ENCODE measurements at regions not wholly inside any gene's neighbourhood (a gene's known extent, or its start where the extent isn't known, plus 50 kb on each side); places are given as distances from the start of the nearest gene placed in this dataset.

GRCh38 chr16:7177875-7178274 lies 154.8 kb upstream of the RBFOX1 start:
- H3K4me1 ChIP-seq = no peaks in the 10 kb centered on the region
- H3K27ac ChIP-seq = no peak overlapping the region
- no peak overlapping the region for H3K4me3 ChIP-seq
- no peak for DNase-seq (ENCODE audit: low spot score in 2 of 2)
- intact Hi-C loops (cut with DNase I; ENCODE audit: low total_unique reads) = no loop called here
- no peaks in the 10 kb centered on the region for H3K27me3 ChIP-seq
- H3K36me3 ChIP-seq = no peaks in the 10 kb centered on the region
- TF ChIP-seq CTCF (IDR thresholded peaks at IDR 0.05) = no peak
- TF ChIP-seq POLR2AphosphoS5 (IDR thresholded peaks at IDR 0.05) = no peak
- TF ChIP-seq POLR2A (IDR thresholded peaks at IDR 0.05) = no peak
- H3K9me3 ChIP-seq = peaks cover 0 to 5% of the 10 kb centered on the region in 2 donors

- Histone ChIP-seq H3K27ac (no peak overlapping the region), H3K4me1 (no peaks in the 10 kb centered on the region), H3K4me3 (no peak overlapping the region), H3K27me3 (no peaks in the 10 kb centered on the region), H3K36me3 (no peaks in the 10 kb centered on the region), H3K9me3 (no peaks in the 10 kb centered on the region)
- no peak for DNase-seq (ENCODE audit: low spot score in 2 of 2)
- intact Hi-C loops (cut with DNase I; ENCODE audit: low total_unique reads) = no loop called here
- TF ChIP-seq POLR2AphosphoS5 (IDR thresholded peaks at IDR 0.05) = no peak
- TF ChIP-seq CTCF (IDR thresholded peaks at IDR 0.05) = no peak
Observed at GRCh38 chr16:7171151-7171550, 161.5 kb upstream of the RBFOX1 start.

- intact Hi-C loops (cut with DNase I; ENCODE audit: low total_unique reads) = no loop called here
- DNase-seq (ENCODE audit: low spot score in 2 of 2) = no peak
- Histone ChIP-seq H3K4me1 (no peaks in the 10 kb centered on the region), H3K27me3 (no peaks in the 10 kb centered on the region), H3K4me3 (no peak overlapping the region), H3K27ac (no peak overlapping the region), H3K36me3 (no peaks in the 10 kb centered on the region), H3K9me3 (no peaks in the 10 kb centered on the region)
- no peak for TF ChIP-seq POLR2A (IDR thresholded peaks at IDR 0.05)
- TF ChIP-seq POLR2AphosphoS5 (IDR thresholded peaks at IDR 0.05) = no peak
- TF ChIP-seq CTCF (IDR thresholded peaks at IDR 0.05) = no peak
Observed at GRCh38 chr16:7167626-7168025, 165.0 kb upstream of the RBFOX1 start.

- TF ChIP-seq POLR2AphosphoS5 (IDR thresholded peaks at IDR 0.05) (no peak), CTCF (IDR thresholded peaks at IDR 0.05) (no peak), POLR2A (IDR thresholded peaks at IDR 0.05) (no peak)
Observed at GRCh38 chr16:7161891-7162290, 170.8 kb upstream of the RBFOX1 start.

DNA sequence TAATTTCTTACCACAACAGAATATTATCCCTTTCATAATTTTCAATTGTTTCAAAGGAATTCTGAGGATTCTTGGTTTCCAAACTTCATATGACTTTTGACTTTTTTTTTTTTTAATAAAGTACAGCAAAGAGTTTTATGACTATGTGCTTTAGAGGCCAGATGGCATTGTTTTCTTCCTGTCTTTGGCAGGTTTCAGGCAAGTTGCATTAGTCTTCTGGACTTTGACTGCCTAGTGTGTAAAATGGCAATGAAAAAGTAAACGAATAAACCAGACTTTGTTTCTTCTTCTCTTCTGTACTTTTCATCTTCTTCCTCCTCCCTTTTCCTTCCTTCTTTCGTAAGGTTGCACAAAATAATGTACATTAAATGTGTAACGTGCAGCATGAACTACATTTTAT lies 172.6 kb upstream of the RBFOX1 start:
- Histone ChIP-seq H3K4me1 (no peaks in the 10 kb centered on the region), H3K4me3 (no peak overlapping the region), H3K27me3 (no peaks in the 10 kb centered on the region), H3K27ac (no peak overlapping the region), H3K9me3 (peaks cover 0 to 4% of the 10 kb centered on the region in 2 donors), H3K36me3 (no peaks in the 10 kb centered on the region)
- DNase-seq (ENCODE audit: low spot score in 2 of 2) = no peak
- intact Hi-C loops (cut with DNase I; ENCODE audit: low total_unique reads) = no loop called here
- TF ChIP-seq POLR2A (IDR thresholded peaks at IDR 0.05) (no peak), CTCF (IDR thresholded peaks at IDR 0.05) (no peak), POLR2AphosphoS5 (IDR thresholded peaks at IDR 0.05) (no peak)

More at GRCh38 chr16:7161891-7162290, 170.8 kb upstream of the RBFOX1 start:
- Histone ChIP-seq H3K36me3 (no peaks in the 10 kb centered on the region), H3K27ac (no peak overlapping the region), H3K4me3 (no peak overlapping the region), H3K27me3 (no peaks in the 10 kb centered on the region), H3K9me3 (peaks cover 0 to 4% of the 10 kb centered on the region in 2 donors), H3K4me1 (no peaks in the 10 kb centered on the region)
- no peak for DNase-seq (ENCODE audit: low spot score in 2 of 2)
- intact Hi-C loops (cut with DNase I; ENCODE audit: low total_unique reads) = no loop called here

Data from breast epithelium (tissue), 4 donors.